DMS 273 treated with DMSO at 0.1 percent for 48 hours (cell line): ENCODE measurements at regions not wholly inside any gene's neighbourhood (a gene's known extent, or its start where the extent isn't known, plus 50 kb on each side); places are given as distances from the start of the nearest gene placed in this dataset.
"Not testable (repeated sequence)": the region's sequence is repeated elsewhere in the genome, so short reads cannot be mapped to it uniquely, and the experiment has no call there.

ENCODE experiments used
- DNase-seq: peaks from one replicate; lab custom pipeline; 2025; lab: John Stamatoyannopoulos, UW

DNA sequence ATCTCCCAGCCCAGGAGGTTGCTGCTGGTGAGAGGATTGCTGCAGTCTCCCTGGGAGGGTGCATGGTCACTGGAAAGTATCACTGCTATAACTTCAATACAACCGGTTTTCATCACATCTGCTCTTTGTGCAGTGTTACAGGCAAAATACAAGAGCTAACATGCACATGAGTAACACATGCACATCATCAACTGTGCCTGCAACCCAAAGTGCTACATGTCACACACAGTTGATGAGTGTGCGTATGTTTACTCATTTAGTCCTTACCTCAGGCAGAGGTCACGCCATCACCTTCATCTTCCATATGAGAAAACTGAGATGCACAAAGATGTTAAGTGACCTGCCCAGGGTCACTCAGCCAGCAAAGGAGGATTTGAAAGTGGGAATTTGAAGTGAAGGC lies 277.7 kb downstream of the FAM72C start:
- DNase-seq, result no peak

GRCh38 chr1:143691971-143692529 lies 279.7 kb downstream of the FAM72C start:
- no peak for DNase-seq

DNA sequence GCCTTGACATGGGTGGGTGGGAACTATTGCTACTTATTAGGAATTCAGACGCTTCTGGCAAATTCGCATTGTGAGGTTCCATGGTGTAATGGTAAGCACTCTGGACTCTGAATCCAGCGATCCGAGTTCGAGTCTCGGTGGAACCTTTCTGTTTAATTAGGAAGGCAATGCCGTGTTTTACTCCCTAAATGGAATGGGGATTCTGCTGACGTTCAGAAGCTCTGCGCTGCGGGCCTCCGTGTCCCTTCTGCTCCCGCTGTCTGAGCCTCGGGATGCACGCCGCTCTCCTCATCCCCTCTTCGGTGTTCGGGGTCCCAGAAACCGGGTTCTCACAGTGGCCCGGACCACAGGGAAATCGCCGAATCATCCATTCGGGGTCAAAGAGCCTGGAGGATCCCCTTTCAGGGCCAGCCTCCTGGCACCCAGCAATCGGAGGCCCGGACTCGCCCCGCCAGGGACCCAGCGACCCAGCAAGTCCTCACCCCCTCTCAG lies 280.3 kb downstream of the FAM72C start:
- peak; percentile 3 for DNase-seq

- DNase-seq, result no peak
These were observed 282.0 kb downstream of the FAM72C start for GRCh38 chr1:143689781-143690180.

DNA sequence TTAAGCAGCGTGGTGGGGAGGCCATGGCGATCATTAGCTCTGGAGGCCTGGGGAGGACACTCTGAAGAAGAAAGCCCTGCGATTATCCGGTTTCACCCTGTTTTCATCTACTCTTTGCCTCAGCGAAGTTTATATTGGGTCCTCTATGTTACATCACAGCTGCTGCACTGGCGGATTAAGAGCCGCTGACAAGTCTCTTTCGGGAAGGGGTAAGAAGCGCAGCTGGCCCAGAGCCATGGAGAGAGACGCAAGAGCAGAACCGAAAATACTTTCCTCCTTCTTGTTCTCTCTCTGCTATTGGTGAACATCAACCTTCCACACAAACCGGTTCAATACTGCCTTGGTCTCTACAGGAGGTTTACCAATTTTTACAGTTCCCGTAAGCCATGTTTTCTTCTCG lies 291.5 kb downstream of the FAM72C start:
- no peak for DNase-seq

- no peak for DNase-seq
These were observed 298.8 kb downstream of the FAM72C start for GRCh38 chr1:143672983-143673382.

- DNase-seq, result no peak
These were observed 304.1 kb downstream of the FAM72C start for GRCh38 chr1:143667730-143668129.

GRCh38 chr1:143666851-143667250 lies 304.9 kb downstream of the FAM72C start:
- DNase-seq, result no peak

DNA sequence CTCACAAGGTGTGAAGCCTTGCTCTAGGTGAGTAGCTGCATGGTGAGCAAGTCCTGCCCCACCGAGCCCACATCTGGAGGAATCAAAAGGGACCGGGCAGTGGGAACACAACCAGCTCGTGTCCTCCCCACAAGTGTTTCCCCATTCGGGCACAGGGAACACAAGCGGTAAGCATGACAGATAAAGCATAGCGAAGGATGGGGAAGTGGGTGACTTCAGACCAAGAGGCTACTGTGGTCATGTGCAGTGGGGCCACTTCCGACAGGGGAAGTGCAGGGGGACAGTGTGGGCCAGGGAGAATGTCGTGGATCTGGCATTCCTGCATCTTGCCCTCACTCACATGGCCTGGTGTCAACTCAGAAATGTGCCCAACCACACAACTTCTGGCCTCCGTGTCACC lies 306.2 kb downstream of the FAM72C start:
- no peak for DNase-seq

GRCh38 chr1:143663056-143663455 lies 308.7 kb downstream of the FAM72C start:
- not testable (repeated sequence) for DNase-seq

- no peak for DNase-seq
These were observed 310.2 kb downstream of the FAM72C start for GRCh38 chr1:143661418-143662101.

DNA sequence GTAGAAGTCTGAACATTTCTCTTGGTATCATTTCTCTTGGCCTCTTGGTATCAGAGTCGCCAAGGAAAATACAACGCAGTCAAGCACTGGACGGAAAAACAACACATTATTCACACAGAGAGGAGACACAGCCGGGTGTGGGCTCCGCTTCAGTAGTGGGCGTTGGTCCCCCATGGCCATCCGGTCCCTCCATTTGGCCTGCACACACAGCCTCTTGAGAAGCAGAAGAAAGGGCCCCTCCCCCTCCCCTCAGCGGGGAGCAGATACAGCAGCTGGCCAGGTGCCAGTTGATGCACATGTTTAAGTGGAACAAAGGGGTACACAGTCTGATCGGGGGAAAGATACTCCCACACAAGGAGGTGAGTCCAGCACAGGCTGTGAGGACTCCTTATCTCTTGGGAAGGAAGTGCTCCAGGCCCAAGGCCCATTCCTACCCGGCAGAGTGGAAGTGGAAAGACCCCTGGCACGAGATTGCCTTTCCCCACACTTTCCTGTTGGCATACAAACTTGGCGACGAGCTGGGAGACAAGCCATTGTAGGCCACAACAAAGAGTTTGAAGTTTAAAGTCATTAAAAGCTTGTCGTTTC lies 311.3 kb downstream of the FAM72C start:
- DNase-seq, result no peak

DNA sequence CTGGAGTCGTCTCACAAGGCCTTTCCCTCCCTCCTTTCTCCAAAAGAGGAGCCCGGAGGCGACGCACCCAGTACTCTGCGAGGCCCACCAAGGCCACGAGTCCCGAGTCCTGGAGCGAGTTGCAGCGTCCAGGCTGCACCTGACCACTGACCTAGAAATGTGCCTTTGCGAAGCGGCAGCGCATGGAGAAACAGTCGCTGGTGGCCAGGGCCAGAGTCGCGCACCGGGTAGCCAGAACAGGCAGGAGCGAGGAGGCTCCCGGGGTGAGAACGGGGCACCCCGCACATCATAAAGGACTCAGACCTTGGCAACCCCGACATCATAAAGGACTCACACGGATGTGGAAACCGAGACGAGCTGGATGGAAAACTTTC lies 318.4 kb downstream of the FAM72C start:
- DNase-seq, result no peak

GRCh38 chr1:143652744-143653428 lies 318.9 kb downstream of the FAM72C start:
- no peak for DNase-seq

DNA sequence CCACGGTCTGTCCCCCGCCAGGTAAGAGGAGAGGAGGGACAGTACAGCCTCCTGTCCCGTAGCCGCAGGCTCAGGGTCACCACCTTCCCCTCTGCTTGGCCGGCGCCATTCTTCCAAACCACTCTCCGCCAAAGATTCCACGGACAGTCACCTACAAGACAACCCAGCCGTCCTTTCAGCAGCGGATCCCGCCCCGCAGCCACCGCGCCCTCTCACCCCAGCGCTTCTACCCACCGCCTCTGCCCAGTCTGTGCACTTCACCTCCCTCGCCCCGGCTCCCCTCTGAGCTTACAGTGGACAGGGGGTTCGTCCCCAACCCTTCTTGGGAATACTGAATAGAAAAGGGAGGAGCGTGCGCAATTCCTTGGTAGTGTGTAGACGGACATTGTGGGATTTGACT lies 319.6 kb downstream of the FAM72C start:
- DNase-seq, result no peak

DNA sequence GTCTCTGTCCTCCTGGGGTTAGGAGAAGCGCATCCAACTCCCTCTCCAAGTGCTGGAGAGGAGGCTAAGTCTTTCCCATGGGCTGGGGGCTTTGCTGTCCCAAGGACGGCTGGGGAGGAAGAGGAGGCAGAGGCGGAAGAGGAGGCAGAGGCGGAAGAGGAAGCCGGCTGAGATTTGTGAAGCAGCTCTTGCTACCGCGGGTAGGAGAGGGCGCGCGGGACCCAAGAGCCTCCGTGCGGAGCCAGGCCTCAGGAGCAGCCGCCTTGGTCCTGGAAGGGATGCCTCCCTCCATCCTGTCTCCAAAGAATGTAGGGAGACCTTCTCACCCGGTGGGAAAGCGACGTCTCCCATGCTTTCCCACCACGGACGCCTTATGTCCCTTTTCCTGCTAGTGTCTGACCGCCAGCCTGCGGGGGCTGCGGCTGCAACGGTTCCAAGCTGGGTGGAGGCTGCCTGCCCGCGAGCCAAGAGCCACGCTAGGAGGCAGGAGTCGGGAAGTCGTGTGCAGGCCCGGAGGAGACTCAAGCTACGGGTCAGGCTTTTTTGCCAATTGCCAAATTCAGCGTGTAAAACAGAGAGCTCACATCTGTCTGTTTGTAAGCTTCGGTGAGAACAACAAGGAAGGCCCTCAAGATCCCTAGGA lies 320.3 kb downstream of the FAM72C start:
- DNase-seq, result no peak

- not testable (repeated sequence) for DNase-seq
These were observed 327.8 kb downstream of the FAM72C start for GRCh38 chr1:143644035-143644434.

DNA sequence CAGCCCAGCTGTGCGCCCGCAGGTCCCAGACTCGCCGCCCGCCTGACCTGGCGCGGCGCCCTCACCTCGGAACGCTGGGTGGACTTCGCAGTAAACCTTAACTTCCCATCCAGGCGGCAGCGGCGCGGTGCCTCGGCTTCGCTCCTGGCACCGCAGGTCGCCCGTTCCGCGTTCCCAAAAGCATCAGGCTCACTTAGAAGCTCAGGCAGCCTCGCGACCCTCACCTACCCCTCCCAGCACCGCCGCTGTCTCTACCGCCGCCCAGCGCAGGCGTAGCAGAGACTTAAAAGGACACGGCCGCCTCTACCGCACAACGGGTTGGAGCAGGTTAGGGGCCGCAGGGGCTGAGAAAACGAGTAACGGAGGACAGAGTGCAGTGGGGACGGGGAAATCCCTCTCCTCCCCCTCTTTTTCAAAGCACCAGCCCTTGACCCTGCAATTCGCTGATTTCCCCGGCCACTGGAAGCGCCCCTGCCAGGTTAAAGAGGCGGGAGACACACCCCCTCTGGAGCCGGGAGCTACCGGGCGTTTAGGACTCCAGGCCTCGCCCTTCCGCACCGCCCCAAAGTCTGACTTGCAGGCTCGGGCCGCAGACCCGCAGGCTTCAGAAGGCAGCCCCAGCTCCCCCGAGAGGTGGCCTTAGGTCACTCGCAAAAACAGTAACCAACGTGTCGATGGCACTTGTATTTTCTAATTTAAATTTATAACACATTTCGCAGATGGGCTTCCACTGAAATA lies 328.5 kb downstream of the FAM72C start:
- no peak for DNase-seq

GRCh38 chr1:143625886-143626285 lies 345.9 kb downstream of the FAM72C start:
- DNase-seq, result no peak

GRCh38 chr1:143619851-143620250 lies 351.9 kb downstream of the FAM72C start:
- DNase-seq, result no peak

- no peak for DNase-seq
These were observed 360.6 kb downstream of the FAM72C start for GRCh38 chr1:143611159-143611558.

- DNase-seq, result no peak
These were observed 361.6 kb downstream of the FAM72C start for GRCh38 chr1:143610196-143610595.
